Activated T-cell treated with anti-CD3 and anti-CD28 coated beads for 24 hours (primary cell): ENCODE measurements at regions not wholly inside any gene's neighbourhood (a gene's known extent, or its start where the extent isn't known, plus 50 kb on each side); places are given as distances from the start of the nearest gene placed in this dataset.
A peak's percentile ranks its signal among the peaks of the same experiment; 100 is the strongest.
"Not testable (repeated sequence)": the region's sequence is repeated elsewhere in the genome, so short reads cannot be mapped to it uniquely, and the experiment has no call there.

Source experiments
- DNase-seq: peaks from one replicate; pipeline ENCODE4 v3.0.0-alpha.2; 2020; ENCODE audit warnings: low read depth

DNA sequence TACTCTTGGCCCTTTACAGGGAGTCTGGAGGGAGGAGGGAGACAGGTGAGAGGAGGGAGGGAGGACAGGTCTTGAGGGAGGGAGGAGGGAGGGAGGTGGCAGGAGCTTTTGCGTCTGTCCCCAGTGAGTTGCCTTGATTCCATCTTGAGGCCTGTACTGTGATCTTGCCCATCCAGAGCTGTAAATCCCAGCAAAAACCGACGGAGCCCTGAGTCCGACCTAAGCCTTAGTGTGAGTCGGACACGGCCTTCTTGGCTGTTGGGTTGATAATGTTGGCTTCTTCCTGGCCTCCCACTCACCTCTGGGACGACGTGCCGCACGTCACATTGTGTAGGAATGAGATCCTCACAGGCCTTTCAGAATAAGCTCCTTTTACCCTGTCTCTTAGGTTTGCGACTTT, 72.5 kb downstream of the RGS12 start:
- no peak for DNase-seq

DNA sequence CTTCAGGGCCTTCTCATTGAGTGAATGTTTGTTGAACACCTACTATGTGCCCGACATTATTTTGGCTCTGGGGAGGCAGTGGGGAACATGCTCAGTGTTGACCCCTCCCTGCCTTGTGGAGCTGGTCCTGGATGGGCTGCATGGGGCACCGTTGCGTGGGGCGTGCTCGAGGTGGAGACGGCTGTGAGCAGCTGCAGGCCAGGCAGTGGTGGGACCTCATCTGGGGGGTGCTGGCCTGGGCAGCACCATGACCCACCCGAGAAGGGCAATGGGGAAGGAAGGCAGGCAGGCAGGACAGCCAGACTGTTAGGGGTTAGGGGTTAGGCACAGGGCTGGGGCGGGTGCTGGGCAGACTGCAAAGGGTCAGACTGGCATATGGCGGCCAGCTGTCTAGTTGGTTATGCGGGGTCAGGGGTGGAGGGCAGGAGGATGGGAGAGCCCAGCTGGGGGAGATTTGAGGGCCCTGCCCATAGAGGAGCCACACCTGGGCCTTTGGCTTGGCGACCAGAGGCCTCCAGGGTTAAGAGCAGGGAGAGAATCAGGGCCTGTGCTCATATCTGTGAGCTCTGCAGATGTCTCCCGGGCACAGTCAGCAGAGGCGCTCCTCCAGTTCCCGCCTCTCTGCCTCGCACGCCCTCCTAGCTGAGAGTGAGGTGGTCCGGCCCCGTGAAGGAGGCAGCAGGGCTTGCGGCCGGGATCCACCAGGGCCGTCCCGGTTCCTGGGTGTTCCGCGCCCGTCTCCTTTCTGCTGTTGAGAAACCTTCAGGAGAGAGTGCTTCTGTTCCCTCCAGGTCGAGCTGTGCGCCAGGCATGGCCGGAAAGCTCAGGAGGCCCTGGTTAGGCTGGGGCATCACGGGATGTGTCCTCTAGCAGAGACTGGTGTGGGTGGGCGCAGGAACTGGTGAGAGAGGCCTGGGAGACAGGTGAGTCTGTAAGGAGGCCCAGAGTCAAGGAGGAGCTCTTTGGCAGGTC, 73.3 kb downstream of the RGS12 start:
- no peak for DNase-seq

DNA sequence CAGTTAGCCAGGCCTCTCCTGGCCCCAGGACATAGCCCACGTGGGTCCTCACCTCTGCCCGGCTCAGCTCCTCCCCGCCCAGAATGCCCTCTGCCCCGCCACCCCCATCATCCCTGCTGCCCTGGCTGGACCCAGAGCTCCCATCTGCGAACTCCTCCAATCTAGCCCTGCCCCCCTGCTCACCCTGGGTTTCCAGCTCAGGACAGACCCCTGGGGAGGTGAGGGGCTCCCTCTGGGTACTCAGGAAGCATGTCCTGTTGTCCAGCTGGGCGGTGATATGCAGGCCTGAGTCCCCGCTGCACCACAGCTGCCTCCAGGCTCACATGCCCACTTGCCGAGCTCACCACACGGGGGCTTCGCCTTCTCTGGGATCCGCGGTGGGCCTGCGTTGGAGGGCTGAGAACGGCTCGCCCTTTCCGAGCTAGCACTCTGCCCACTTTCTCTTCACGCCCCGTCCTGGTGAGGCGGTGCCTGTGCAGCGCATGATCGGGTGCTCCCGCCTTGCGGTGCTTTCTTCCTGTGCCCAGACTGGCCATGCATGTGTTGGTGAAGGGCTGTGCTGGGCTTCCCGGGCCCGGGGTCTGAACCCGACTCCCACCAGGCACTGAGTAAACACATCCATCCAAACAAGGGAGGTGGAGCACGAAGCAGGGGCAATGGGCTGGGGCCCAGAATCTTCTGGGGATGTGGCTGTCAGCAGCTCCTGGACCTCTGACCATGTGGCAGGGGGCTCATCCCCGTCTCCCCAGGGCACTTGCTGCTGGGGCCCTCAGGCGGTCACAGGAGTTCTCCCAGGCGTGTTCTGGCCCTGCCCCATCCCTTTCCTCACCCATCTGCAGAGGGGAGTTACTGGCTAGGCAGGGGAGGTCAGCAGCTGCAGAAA, 74.3 kb downstream of the RGS12 start:
- DNase-seq: no peak

DNA sequence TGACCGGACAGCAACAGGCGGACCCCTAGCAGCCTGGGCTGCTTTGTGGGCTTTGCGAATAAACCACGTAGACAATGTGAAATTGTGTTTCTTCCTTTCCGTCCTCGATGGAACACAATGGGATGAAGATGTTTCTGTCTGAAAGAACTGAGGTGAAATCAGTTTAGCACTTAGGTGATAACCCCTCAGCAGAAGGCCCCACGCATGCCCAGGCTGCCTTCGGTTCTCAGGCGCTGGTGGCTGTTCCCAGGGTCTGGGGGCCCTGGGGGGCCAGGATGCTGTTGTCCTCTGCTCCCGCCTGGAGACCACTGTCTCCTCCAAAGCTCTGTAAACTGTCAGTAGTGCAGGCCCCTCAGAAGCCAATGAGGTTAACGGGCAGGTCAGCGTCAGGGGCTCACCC, 73.9 kb upstream of the HGFAC start:
- no peak for DNase-seq

DNA sequence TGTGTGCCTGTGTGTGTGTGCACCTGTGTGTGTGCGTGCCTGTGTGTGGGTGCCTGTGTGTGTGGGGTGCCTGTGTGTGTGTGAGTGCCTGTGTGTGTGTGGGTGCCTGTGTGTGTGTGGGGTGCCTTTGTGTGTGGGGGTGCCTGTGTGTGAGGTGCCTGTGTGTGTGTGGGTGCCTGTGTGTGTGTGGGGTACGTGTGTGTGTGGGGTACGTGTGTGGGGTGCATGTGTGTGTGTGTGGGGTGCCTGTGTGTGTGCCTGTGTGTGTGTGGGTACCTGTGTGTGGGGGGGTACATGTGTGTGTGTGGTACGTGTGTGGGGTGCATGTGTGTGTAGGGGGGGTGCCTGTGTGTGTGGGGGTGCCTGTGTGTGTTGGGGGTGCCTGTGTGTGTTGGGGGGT, 73.4 kb upstream of the HGFAC start:
- DNase-seq: no peak

DNA sequence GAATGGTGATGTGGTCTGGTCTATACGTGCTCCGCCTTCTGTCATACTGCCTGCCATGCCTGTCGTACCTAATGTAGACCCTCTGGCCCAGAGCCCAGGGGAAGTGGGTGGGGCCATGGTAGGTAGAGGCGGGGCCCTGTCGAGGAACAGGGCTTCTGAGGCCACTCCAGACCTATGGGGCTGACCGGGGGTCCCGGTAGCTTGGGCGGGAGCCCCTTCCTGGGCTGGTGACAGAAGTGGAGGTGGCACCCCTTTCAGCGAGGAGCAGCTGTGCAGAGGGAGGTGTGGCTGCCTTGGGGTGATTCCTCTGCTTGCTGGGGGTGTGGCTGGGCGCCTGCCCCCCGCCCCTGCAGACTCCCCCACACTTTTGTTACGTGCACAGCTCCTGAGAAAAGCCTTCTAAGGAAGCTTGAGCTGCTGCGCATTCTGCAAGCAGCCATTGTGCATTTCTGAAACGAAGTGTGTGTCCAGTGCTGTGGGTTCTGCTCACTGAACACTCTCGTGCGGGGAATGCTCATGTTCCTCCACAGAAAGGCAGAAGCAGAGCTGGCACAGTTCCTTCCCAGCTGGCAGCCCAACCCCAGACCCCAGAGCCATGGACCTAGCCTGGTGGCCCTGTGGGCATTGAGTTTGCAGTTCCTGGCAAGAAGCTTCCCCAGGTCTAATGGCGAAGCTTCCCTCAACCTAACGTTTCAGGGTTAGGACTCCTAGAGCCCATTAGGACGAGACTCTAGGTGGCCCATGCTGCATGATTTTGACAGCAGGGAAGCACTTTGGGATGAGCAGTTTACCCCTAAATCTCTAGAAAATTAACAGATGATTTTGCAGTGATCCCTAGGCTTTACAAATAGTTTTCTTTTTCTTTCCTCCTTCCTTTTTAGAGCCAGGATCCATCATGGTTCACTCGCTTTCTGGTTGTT, 72.7 kb upstream of the HGFAC start:
- no peak for DNase-seq

DNA sequence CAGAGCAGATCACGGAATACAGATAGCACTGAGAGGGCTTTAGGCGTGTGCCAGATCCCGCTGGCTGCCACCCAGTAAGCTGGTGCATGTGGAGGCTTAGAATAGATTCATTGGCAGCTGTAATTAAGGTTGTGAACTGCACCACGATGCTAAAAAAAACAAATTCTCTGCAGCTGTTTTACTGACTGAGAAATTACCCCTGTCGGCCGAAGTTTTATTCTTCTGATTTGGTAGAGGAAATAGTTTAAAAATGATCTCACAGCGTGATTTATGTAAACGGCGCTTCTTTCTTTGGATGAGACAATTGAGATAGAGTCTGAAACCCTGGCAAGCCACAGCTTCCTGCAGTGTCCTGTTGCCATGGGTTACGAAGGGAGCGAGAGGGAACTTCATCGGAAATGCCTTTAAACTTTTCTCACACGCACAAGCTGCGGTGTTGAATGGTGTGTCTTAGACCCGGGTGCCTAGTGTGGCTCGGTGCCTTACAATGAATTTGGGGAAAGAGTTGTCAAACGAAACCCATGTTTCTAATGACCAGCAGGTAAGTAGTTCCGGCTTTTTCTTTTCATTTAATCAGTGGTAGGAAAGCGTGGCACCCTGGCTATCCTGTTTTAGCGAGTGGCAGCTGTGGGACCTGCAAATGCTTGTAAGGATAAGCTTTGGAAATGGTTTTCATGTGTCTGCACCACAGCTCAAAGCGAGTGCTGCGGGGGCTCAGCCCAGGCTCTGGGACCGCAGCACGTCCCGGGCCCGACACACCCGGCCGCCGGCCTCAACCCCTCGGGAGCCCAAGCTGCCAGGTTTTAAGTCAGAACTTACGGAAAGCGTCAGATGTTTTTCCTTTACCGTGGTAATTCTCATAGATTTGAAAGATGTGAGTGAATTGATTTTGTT, 71.7 kb upstream of the HGFAC start:
- peak; percentile 9 for DNase-seq

DNA sequence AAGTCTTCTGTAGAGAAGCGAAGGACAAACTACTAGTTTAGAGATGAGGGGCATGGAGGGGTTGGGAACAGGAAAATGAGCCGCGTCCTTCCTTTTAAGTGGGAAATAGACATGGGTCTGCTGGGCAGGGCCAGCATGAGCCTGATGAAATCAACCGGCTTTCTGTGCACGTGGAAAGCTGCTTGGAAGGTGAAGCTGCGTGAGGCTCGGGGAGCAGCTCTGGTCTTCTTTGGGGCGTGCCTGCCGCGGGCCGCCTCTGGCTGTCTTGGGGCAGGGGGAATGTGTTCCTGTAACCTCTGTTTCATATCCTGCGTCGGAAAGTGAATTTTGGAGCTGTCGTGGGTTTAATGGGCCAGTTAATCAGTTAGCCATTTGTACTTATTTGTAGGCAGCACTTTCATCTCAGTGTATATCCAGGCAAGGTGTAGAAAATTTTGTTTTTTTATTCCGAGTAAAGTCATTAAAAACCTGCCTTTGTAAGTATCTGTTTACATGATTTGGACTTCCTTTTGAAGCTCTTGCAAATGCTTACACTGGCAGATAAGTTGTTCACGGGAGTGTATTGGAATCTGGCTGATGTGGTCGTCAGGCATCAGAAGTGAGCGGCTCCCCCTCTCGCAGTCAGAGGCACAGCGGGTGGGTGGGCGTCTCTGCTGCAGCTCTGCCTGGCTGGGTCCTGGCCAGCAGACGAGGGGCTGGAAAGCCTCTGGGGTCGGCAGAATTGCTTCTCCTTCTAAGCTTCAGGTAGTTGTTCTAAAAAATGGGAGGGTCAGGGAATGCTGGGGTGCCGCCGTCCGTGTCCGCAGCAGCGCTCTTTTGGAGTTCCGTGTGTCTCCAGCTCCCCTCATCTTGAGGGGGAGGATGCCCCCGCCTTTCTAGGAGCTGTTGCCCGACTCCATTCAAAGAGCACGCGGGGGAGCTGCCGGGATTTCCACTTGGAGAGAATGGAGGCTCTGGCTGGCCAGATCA, 70.5 kb upstream of the HGFAC start:
- no peak for DNase-seq

DNA sequence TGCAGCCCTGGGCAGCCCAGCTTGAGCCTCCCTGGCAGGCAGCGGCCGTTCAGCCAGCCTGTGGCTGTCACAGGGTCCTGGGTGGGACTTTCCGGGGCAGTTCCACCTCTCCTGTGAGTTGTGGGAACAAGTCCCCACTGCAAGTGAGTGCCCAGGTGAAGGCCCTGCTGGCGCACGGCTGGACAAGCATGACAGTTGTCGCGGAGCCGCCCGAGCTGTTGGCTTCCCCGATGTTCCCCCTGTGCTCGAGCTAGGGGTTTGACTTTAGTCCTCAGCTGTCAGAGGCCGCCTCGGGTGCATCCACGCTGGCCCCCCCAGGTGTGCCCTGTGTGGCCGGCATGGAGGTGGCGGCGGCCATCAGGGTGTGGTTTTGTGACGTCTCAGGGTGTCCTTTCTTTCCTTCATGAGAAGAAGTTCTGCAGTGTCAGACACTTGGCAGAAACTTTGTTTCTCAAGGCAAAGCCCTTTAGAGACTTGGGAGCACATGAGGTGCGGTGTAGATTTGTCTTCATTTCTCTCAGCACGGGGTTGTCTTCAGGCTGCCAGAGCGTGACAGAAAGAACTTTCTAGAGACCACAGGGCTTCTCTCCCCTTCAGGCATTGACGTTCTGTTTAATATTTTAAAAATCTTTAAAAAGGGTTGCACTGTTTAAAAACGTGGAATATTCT, 69.4 kb upstream of the HGFAC start:
- DNase-seq: no peak

DNA sequence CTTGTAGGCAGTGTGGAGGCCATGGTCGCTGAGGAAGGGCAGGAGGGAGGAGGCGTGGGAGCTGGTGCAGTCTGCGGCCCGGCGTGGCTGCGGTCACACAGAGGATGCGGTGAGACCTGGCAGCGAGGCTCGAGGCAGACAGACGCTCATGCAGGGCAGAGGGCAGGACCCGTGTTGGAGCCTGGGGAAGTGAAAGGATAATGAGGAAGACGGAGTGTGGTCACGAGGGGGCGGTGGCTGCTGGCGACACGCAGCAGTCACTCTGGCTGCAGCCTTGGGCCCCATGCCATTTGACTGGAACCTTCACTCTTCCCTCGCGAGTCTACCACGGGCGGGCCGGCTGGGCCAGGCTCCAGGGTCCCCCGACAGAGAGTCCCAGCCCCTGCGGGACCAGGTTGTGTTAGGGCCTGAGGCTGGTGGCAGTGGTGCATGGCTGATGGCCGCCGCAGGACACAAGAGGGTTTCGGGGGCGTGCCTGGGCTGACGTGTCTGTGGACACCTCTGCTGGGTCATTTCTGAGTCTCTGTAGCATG, 68.8 kb upstream of the HGFAC start:
- no peak for DNase-seq

DNA sequence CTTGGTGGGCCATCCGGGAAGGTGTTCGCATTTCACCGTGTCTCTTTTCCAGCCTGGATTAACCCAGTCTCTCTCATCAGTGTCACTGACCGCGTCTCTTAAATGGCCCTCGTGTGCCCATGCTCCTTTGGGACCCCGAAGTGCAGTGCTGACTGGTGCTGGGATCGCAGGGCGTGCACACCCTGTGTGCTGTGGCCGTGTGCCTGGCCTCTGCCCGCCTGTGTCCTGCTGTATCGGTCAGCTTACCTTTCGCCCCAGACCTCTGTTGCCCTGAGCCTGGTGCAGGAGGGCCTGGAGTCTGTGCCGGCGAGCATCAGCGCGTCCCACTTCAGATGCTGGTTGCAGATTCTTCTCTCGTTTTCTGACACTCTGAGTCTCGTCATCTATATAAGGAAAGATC, 68.3 kb upstream of the HGFAC start:
- DNase-seq: no peak

DNA sequence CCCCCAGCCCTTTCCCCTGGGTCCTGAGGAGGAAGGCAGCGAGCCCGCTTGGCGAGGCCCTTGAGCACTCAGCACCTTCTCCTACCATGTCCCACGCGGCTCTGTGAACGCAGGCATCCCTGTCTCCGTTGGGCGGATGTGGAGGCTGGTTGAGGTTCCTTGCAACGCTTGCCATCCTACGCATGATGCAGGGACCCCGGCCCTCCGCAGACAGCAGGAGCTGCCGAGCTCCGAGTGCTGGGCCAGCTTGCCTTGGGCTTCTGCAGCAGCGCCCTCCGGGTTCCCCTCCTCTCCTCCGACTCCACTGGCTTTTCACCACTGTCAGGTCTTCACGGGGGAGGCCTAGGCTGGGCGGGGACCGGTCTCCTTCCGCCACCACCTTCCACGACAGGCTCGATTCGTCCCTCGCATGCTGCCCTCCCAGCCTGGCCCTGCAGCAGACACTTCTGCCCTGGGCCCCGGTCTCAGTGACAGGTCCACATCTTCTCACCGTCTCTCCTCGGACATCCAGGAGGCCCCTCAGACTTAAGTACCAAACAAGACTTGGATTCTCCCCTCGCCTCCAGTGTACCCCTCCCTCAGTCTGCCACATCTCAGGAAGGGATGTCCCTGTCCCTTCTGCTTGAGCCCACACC, 67.6 kb upstream of the HGFAC start:
- no peak for DNase-seq

DNA sequence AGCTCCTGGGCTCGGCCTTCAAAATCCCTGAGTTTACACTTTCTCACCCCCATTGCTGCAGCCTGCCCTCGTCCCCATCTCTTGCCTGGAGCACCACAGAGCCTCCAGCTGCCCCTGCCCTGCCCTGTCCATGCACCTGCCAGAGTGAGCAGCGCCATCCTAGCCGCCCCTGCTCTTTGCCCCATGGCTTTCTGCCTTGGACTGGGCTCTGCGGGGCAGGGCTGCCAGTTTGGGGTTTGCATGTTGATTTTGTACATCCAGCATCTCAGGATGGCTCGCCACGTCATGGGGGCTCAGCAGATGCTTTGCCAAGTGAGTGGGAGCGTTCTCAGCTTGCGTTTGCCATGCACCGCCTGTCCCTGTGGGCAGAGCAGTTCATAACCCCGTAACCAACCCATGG, 67.1 kb upstream of the HGFAC start:
- no peak for DNase-seq

DNA sequence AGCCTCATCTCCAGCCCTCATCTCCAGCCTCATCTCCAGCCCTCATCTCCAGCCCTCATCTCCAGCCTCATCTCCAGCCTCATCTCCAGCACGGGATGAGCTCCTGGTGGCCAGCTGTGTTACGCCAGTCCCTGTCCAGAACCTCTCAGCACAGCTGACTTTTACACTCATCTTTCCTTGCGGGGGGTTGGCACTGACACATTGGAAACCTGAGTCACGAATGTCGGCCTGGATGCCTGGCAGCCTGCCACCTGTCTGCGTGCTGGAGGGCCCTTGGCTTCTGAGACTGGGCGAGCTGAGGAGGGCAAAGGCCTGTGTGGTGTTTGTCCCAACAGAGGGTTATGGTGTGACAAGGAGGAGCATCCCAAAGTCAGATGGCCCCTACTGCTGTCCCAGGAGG, 66.1 kb upstream of the HGFAC start:
- no peak for DNase-seq

DNA sequence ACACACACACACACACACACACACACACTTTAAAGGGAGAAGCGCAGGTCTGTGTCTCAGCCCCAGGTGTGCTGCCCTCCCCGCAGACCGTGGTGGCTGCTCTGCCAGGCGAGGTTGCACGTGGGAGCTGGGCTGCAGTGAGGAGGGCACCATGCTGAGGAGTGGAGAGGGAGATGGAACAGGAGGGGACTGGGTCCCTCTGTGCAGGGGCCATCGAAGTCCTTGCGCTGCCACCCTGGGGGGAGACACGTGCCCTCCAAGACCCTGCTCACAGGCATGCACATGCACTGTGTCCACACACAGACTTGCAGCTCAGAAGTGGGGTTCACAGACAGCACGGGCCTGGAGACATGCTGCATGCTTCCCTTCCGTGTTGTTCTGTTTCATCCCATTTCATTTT, 65.5 kb upstream of the HGFAC start:
- DNase-seq: no peak

DNA sequence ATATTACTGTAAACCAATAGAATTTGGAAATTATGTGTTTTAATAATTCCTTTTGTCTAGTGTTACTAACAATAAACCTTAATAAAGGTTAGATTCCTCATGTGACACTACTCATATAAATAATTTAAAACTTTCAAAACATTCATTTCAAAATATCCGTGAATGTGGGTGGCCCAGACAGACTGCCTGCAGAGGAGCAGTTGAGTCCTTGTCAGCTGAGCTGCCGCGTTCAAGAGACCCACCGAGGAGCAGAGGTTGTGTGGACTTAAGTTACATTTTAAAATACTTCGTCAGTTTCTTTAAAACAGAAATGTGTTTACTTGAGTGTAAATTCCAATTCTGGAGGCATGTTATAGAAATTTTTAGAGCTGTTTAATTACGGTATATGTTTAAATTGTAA, 64.2 kb upstream of the HGFAC start:
- no peak for DNase-seq

DNA sequence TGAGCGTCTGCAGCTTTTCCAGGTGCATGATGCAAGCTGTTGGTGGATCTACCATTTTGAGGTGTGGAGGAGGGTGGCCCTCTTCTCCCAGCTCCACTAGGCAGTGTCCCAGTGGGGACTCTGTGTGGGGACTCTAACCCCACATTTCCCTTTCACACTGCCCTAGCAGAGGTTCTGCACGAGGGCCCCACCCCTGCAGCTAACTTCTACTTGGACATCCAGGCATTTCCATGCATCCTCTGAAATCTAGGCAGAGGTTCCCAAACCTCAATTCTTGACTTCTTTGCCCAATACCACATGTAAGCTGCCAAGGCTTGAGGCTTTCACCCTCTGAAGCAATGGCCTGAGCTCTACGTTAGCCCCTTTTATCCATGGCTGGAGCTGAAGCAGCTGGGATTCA, 61.4 kb upstream of the HGFAC start:
- DNase-seq: not testable (repeated sequence)

DNA sequence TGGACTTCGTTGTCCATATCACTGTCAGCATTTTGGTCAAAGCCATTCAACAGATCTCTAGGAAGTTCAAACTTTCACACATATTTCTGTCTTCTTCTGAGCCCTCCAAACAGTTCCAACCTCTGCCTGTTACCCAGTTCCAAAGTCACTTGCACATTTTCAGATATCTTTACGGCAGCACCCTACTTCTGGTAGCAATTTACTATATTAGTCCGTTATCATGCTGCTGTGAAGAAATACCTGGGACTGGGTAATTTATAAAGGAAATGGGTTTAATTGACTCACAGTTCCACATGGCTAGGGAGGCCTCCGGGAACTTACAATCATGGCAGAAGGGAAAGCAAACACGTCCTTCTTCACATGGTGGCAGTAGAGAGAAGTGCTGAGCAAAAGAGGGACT, 60.6 kb upstream of the HGFAC start:
- DNase-seq: not testable (repeated sequence)
